NK-92 (cell line): ENCODE measurements at regions not wholly inside any gene's neighbourhood (a gene's known extent, or its start where the extent isn't known, plus 50 kb on each side); places are given as distances from the start of the nearest gene placed in this dataset.
"Not testable (repeated sequence)": the region's sequence is repeated elsewhere in the genome, so short reads cannot be mapped to it uniquely, and the experiment has no call there.

Experiments
- DNase-seq: peaks from one replicate; lab custom pipeline; 2025; ENCODE audit not compliant: unreplicated experiment; lab: John Stamatoyannopoulos, UW

DNA sequence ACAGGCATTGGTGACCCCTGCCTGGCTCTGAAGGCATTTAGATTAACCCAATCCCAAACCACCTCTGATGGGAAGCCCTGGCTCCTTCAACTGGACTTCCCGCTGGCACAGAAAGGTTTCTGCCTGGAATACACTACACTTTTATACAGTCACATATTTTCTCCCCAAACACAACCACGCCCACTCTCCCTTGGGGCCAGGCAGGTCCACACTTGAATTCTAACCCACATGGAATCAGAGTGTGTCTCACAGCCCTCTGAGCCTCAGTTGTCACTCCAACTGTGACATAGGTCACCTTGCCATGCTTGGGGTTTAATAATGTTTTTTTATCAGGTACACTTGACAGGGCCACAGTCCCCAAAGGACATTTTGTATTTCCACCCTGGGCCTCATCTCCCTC is 368.6 kb downstream of the BCL11B start:
- no peak for DNase-seq

GRCh38 chr14:98904677-98905076 is 367.3 kb downstream of the BCL11B start:
- DNase-seq = no peak

DNA sequence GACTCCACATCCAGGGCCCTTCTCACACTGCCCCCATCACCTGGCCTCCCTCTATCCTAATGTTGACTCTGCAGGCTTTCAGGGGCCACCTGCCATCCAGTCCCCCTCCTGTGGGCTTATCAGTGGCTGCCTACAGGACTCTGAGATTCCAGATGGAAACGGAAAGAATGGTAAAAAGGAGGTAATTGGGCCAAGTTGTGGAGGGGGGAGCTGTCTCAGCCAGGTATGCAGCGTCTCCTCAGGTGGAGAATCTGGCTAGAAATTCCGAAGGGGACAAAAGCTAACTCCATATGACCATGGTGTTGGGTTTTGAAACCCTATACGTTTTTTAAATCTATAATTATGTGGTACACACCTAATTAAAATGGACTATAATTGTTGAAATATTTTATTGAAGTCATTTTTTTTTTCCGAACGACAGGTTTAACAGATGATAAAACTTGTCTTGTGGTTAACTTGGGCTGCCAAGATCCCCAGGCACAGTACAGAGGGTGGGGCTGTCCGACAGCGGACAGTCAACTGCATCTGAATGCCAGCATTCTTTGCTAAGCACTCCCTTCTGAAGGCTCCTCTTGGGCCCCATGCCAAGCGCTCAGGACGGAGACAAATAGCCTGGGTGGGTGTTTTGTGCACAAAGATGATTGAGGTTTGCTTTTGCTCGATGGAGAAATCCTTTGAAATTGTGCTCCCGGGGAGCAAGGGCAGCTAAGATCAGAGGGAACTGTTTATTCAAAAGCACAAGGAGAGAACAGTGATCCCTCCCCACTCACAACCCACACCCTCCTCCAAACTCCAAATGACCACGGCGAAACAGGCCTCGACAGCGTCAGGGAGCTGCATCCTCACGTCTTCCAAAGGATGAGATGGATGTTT is 365.6 kb downstream of the BCL11B start:
- no peak for DNase-seq

DNA sequence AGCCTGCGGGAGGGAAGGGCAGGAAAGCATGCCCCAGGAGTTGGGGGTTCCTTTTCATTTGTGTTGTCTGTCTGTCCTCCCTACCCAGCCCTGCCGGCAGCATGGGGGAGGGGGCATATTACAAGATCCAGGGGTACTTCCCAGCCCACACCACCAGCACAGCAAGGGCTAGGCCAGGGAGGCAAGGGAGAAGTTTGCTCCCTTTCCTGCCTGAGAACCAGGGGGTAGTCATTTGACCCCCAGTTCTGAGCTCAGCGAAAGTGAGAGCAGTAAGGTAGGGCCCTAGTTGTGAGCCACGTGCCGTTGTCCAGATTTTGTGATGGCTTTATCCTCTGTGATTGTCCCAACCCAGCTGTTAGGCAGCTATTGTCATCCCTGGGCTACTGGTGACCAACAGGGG is 364.7 kb downstream of the BCL11B start:
- no peak for DNase-seq

- no peak for DNase-seq
Observed at GRCh38 chr14:98908050-98908449, 363.9 kb downstream of the BCL11B start.

DNA sequence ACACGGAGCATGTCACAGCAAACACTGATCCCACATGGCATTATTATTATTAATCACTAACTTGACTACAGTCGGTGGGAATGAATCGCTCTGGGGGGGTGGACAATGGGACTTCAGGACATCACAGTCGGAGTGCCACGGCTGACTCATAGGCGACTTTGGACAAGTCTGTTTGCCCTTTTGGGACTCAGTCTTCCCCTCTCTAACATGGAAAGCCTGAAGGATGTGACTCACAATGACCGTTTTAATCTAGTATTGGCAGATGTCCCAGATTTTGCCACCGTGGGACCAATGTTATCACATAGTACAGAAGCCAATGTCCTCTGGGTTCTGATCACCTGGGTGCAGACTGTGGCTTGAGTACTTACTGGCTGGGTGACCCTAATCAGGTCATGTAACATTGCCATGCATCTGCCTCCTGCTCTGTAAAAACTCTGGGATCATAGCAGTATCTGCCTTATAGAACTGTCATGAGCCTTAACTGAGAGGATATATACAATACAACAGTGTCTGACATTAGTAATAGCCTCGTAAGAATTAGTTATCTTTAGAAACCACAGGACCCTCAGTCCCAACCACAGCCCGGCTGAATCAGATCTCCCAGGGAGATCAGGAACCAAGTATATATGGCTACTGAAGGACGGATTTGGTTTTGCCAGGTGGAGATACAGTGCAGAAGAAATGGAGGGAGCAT is 362.6 kb downstream of the BCL11B start:
- no peak for DNase-seq

DNA sequence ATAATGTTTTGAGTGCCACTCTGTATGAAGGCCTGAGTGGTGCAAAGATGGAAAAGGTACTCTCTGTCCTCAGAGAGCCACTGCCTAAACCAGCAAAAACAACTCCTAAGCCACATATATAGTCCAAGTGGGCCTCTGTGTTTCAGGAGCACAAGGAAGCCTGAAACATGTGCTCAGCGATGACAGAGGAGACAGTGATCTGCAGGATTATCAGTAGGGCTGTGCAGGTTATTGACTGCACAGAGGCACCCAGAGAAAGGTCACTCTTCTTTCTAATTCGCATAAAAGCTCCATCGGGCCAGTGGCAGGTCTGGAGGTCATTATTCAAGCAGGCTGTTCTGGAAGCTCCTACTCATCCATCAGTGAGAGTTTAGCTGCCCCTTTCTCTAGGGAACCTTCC is 361.9 kb downstream of the BCL11B start:
- no peak for DNase-seq

- no peak for DNase-seq
Observed at GRCh38 chr14:98912655-98913054, 359.3 kb downstream of the BCL11B start.

DNA sequence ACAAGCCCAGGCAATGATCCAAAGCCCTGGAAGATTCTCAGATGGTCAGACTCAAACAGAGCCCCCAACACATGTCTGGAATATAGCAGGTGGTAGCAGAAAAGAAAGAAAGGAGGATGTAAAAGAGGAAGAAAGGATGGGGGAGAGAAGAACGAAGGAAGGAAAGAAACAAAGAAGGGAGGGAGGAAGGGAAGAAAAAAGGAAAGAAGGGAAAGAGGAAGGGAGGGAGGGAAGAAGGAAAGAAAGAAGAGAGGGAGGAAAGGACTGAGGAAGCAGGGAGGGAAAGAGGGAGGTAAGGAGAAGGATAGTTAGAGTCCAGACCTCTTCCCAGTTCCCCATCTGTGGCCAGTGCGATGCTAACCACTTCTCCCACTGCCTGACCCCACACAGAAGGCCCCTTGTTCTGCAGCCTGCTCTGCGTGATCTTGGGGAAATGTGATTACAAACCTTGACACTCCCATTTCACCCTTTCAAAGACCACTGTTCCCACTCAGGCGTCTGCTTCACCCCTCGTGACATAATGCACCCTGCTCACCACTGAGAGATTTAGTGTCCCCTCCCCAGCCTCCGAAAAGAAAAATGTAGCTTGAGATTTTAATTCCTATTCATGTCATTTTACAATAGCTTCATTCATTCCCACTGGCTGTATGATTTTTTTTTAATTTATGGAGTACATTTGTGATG is 357.9 kb downstream of the BCL11B start:
- no peak for DNase-seq

DNA sequence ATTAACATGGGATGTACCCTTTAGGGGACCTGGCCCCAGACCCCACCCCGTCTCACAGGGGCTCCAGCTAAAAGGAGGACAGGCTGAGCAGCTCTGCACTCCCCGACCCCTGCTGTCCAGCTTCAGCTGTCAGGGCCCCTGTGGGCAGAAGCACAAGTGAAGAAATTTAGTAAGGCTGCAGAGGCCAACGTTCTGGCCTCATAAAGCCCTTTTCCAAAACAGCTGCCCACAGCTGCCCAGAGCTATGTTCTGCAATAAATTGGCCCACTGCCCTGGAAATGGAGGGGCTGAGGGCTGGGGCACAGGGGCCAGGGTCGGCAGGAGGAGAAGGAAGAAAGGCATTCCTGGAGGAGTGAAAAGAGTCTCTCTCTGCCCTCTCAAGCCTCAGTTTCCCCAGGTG is 357.1 kb downstream of the BCL11B start:
- DNase-seq = no peak

GRCh38 chr14:98915625-98916024 is 356.4 kb downstream of the BCL11B start:
- no peak for DNase-seq

DNA sequence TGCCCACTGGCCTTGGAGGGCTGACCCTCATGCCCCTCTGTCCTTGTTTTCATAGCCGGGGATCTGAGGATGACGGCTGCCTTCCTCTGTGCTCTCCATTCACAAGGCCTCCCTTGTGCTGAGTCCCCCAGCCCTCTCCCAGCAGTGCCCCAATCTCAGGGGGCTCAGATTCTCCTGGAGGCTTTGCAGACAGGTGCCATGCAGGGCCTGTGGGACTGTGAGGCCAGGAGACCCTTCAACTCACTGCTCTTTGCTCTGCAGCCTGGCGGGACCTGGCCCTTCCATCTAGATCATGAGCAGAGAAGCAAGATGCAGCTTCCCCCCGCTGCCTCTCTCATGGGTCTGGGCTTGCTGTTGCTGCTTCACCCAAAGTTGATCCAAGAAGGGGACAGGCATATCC is 356.0 kb downstream of the BCL11B start:
- no peak for DNase-seq

- DNase-seq = no peak
Observed at GRCh38 chr14:98916476-98916875, 355.5 kb downstream of the BCL11B start.

GRCh38 chr14:98919434-98919833 is 352.6 kb downstream of the BCL11B start:
- DNase-seq = no peak

GRCh38 chr14:98921306-98921705 is 350.7 kb downstream of the BCL11B start:
- DNase-seq = not testable (repeated sequence)

DNA sequence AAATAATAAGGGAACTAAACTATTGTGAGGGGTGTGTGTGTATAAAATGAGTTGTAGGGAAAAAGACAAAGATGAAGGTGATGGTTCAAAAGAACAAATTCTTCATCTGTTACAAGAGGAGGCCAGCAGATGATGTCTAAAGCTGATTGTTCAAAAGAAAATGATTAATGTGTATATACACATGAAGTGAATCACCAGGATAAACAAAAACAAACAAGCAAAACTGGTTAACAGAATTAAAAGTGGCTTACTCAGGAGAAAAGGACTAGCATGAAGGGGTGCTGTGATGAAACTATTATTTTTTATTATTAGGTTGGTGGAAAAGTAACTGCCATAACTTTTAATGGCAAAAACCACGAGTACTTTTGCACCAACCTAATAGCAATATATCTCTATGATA is 348.4 kb downstream of the BCL11B start:
- DNase-seq = no peak

DNA sequence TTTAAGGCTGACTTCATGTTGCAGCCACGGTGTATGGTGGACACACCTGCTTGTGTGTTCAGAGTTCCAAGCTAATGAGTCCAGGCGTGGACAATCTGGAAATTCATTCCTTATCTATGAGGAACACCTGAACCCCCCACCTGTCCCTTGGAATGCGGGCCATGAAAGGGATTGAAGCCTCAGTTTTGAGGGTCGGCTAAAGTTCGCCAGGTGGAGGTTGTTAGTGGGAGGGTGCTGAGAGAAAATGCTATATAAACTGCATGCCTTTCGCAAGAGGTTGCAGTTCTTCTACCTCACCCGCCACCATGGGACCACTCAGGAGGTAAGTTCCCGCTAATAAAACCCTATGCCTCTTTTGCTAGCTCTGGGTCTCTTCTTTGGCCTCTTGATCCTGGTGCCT is 348.0 kb downstream of the BCL11B start:
- DNase-seq = no peak

DNA sequence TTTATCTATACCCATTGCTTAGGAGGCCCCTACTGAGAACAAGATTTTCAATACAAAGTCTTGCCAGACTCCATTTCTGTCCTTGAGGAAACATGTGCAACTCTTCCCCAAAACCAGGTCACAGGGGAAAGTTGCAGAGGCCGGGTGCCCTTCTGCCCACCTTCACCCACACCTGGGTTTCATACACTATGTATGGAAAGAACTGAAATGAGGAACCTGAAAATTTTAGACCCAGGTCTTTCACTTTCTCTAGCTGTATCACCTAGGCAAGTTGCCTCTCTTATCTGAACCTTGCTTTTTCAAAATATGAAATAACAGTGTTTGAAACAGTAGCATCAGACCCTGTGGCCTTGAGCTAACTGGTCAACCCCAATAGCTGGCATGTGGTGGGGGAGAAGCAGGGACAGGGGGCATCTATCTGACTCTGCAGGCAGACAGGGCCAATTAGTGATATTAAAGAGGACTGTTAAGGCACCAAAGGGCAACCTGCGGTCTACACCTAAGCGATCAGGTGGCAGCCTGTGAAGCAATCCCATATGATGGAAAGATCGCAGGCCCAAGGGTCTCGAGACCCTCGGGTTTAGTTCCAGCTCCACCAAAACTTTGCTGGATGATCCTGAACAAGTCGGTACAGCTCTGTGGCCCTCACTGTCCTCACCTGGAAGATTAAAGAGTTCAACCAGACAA is 346.5 kb downstream of the BCL11B start:
- DNase-seq = no peak

DNA sequence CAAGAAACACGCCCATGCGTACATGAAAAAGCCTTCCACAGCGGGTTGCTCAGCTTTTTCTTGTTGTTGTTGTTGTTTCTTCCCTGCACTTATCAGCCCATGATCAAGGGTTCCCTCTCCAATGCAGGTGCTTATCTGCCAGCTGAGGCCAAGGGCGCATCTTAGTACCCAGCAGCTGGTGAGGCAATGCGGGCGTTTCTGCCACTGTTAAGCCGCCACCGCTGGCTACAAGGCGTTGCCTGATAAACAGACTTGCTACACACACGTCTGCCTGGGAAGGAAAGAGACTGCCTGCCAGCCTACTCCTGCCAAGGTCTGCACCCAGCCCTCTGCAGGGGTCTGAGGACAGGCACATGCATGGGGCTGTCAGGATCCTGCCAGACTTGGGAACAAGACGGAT is 345.9 kb downstream of the BCL11B start:
- no peak for DNase-seq

DNA sequence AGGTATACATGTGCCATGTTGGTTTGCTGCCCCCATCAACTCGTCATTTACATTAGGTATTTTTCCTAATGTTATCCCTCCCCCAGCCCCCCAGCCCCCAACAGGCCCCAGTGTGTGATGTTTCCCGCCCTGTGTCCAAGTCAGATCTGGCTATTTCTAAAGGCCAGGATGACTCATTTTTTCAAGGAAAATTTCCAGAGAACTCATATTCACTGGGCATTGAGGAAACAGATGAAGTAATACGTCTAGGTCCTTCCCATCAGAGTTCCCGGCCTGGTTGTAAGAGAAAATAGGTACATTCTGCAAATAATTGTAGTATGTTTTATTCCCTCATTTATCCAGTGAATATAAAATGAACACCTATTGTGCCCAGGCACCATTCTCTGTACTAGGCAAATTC is 345.2 kb downstream of the BCL11B start:
- DNase-seq = no peak

GRCh38 chr14:98927986-98928385 is 344.0 kb downstream of the BCL11B start:
- DNase-seq = no peak
